ENCODE measurements at regions not wholly inside any gene's neighbourhood (a gene's known extent, or its start where the extent isn't known, plus 50 kb on each side); places are given as distances from the start of the nearest gene placed in this dataset.

- in situ Hi-C loops (cut with HindIII; ENCODE audit: low sequenced_read_pairs) = no loop called here
- TF ChIP-seq, protein P1, sequence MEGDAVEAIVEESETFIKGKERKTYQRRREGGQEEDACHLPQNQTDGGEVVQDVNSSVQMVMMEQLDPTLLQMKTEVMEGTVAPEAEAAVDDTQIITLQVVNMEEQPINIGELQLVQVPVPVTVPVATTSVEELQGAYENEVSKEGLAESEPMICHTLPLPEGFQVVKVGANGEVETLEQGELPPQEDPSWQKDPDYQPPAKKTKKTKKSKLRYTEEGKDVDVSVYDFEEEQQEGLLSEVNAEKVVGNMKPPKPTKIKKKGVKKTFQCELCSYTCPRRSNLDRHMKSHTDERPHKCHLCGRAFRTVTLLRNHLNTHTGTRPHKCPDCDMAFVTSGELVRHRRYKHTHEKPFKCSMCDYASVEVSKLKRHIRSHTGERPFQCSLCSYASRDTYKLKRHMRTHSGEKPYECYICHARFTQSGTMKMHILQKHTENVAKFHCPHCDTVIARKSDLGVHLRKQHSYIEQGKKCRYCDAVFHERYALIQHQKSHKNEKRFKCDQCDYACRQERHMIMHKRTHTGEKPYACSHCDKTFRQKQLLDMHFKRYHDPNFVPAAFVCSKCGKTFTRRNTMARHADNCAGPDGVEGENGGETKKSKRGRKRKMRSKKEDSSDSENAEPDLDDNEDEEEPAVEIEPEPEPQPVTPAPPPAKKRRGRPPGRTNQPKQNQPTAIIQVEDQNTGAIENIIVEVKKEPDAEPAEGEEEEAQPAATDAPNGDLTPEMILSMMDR (IDR thresholded peaks at IDR 0.05; ENCODE audit: low read depth, low read length) = no peak
- DNase-seq (ENCODE audit: low read depth, low spot score) = no peak
Measured at GRCh38 chr4:109355835-109356234, 53.4 kb upstream of the COL25A1 start.

GRCh38 chr4:109352941-109353340 lies 50.5 kb upstream of the COL25A1 start:
- in situ Hi-C loops (cut with HindIII; ENCODE audit: low sequenced_read_pairs) = no loop called here
- no peak for DNase-seq (ENCODE audit: low read depth, low spot score)
- TF ChIP-seq, protein P1 (IDR thresholded peaks at IDR 0.05; ENCODE audit: low read depth, low read length) = no peak
- no peak overlapping the region for H3K4me3 ChIP-seq (ENCODE audit: low read depth, low read length)

More at GRCh38 chr4:109355835-109356234, 53.4 kb upstream of the COL25A1 start:
- H3K4me3 ChIP-seq (ENCODE audit: low read depth, low read length) = no peak overlapping the region
